Activated CD8-positive, alpha-beta T cell treated with anti-CD3 and anti-CD28 coated beads for 36 hours (primary cell): ENCODE measurements at regions not wholly inside any gene's neighbourhood (a gene's known extent, or its start where the extent isn't known, plus 50 kb on each side); places are given as distances from the start of the nearest gene placed in this dataset.

Experiments
- ATAC-seq: fragments of 200-7000 bp; cut with Tn5 transposase; one replicate; pipeline ENCODE4 v1.10.0; 2021; ENCODE audit warnings: mild to moderate bottlenecking, moderate library complexity
- CTCF ChIA-PET: fragments of 350-600 bp; sonication (Branson Sonifier 250); formaldehyde crosslinking; loops from one replicate; lab custom pipeline; 2021; ENCODE audit warnings: antibody characterized with exemption; lab: Charles Lee
- POLR2A ChIA-PET: fragments of 350-600 bp; sonication (Branson Sonifier 250); formaldehyde crosslinking; loops from one replicate; lab custom pipeline; 2021; ENCODE audit warnings: antibody characterized with exemption; lab: Charles Lee
- DNase-seq: peaks from one replicate; pipeline ENCODE4 v3.0.0-alpha.2; 2020
- H3K27ac Mint-ChIP-seq: one replicate; pipeline ENCODE4 v1.8.0; 2021; ENCODE audit warnings: mild to moderate bottlenecking, mixed read lengths
- H3K27me3 Mint-ChIP-seq: one replicate; pipeline ENCODE4 v1.8.0; 2021; ENCODE audit warnings: mixed read lengths
- H3K36me3 Mint-ChIP-seq: one replicate; pipeline ENCODE4 v1.8.0; 2021; ENCODE audit warnings: low read depth, mixed read lengths
- H3K4me1 Mint-ChIP-seq: one replicate; pipeline ENCODE4 v1.8.0; 2021; ENCODE audit warnings: low read depth, mixed read lengths
- H3K4me3 Mint-ChIP-seq: one replicate; pipeline ENCODE4 v1.8.0; 2021; ENCODE audit warnings: mild to moderate bottlenecking, moderate library complexity, mixed read lengths
- H3K9me3 Mint-ChIP-seq: one replicate; pipeline ENCODE4 v1.8.0; 2021; ENCODE audit warnings: mixed read lengths
- intact Hi-C: fragments of 100-400 bp; cut with micrococcal nuclease; formaldehyde crosslinking; loops from one replicate; pipeline ENCODE4 v1.10.0; 2022
- TF ChIP-seq, protein P1 (sequence below): fragments of 200-600 bp; IDR thresholded peaks from one replicate; pipeline ENCODE4 v1.8.0; 2022; ENCODE audit warnings: antibody characterized with exemption, mild to moderate bottlenecking

DNA sequence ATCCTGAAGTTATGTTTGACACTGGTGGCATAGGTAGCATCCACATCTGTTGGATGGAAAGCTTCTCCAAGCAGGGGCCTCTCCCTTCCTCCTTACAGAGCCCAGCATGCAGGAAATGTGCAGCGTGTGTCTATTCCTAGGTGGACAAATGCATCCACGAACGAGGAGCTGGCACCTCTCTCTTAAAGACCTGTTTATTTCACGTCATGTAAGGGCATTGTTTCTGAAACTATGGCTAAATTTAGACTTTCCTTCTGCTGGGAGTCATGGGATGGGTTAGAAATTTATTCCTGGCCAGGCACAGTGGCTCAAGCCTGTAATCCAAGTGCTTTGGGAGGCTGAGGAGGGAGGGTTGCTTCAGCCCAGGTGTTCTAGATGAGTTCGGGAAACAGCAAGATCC lies 208.4 kb upstream of the SVIL start:
- ATAC-seq (no peak), DNase-seq (no peak)
- Mint-ChIP-seq H3K4me1 (no peaks in the 10 kb centered on the region), H3K36me3 (no peaks in the 10 kb centered on the region), H3K4me3 (no peak overlapping the region), H3K27ac (no peak overlapping the region), H3K9me3 (peaks cover 2% of the 10 kb centered on the region), H3K27me3 (peaks cover 2% of the 10 kb centered on the region)
- CTCF ChIA-PET: no interaction called here
- intact Hi-C loops: no loop called here
- POLR2A ChIA-PET: no interaction called here
- TF ChIP-seq, protein P1, sequence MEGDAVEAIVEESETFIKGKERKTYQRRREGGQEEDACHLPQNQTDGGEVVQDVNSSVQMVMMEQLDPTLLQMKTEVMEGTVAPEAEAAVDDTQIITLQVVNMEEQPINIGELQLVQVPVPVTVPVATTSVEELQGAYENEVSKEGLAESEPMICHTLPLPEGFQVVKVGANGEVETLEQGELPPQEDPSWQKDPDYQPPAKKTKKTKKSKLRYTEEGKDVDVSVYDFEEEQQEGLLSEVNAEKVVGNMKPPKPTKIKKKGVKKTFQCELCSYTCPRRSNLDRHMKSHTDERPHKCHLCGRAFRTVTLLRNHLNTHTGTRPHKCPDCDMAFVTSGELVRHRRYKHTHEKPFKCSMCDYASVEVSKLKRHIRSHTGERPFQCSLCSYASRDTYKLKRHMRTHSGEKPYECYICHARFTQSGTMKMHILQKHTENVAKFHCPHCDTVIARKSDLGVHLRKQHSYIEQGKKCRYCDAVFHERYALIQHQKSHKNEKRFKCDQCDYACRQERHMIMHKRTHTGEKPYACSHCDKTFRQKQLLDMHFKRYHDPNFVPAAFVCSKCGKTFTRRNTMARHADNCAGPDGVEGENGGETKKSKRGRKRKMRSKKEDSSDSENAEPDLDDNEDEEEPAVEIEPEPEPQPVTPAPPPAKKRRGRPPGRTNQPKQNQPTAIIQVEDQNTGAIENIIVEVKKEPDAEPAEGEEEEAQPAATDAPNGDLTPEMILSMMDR: no peak

- CTCF ChIA-PET: no interaction called here
Measured at GRCh38 chr10:29841724-29842649, 207.2 kb upstream of the SVIL start.

DNA sequence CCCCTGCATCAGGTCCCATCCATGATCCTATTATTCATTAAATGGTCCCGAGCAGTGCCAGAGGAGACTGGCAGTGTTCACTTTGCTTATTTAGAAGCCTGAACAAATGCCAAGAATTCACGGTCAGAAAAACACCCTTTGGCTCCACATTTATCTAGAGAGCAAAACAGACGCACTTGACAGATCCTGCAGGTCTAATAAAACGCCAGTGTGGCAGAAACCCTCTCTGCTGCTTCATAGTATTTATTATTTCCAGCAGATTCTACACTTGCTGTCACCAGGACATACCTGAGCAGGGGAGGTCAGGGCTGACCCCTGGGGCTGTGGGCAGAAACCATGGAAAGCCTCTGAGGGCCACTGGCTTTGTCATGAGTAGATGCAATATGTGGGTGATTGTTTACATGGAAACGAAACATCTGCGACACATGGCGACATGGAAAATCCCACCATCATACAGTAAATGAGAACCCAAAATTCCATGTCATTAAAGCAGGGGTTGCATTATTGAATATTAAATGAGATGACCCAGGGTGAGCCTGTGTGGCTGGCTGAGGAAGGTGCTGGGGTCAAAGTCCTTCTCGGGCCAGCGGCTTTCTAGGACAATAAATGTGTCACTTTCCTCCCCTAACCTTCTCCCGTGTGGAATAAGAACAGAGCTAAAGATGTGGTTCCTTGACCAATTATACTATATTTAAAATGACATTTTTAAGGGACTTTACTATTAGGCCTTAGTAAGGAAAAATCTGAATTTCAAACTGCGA lies 205.9 kb upstream of the SVIL start:
- Mint-ChIP-seq H3K27ac (no peak overlapping the region), H3K4me3 (no peak overlapping the region), H3K4me1 (no peaks in the 10 kb centered on the region), H3K9me3 (peaks cover 2% of the 10 kb centered on the region), H3K27me3 (peaks cover 4% of the 10 kb centered on the region), H3K36me3 (no peaks in the 10 kb centered on the region)
- CTCF ChIA-PET: no interaction called here
- intact Hi-C loops: no loop called here
- ATAC-seq: no peak
- TF ChIP-seq, protein P1: no peak
- POLR2A ChIA-PET: no interaction called here
- no peak for DNase-seq

More at GRCh38 chr10:29841724-29842649, 207.2 kb upstream of the SVIL start:
- H3K9me3 Mint-ChIP-seq: peaks cover 2% of the 10 kb centered on the region
- POLR2A ChIA-PET: no interaction called here
- TF ChIP-seq, protein P1: no peak
- H3K4me3 Mint-ChIP-seq: no peak overlapping the region
- peaks cover 4% of the 10 kb centered on the region for H3K27me3 Mint-ChIP-seq
- no peak for ATAC-seq
- DNase-seq: no peak
- H3K4me1 Mint-ChIP-seq: no peaks in the 10 kb centered on the region
- intact Hi-C loops: no loop called here
- H3K36me3 Mint-ChIP-seq: no peaks in the 10 kb centered on the region
- H3K27ac Mint-ChIP-seq: no peak overlapping the region

- H3K36me3 Mint-ChIP-seq: no peaks in the 10 kb centered on the region
- no peak overlapping the region for H3K27ac Mint-ChIP-seq
- CTCF ChIA-PET: no interaction called here
- peaks cover 2% of the 10 kb centered on the region for H3K9me3 Mint-ChIP-seq
- POLR2A ChIA-PET: no interaction called here
- no peaks in the 10 kb centered on the region for H3K4me1 Mint-ChIP-seq
- TF ChIP-seq, protein P1: no peak
- ATAC-seq (no peak), DNase-seq (no peak)
- H3K27me3 Mint-ChIP-seq: peaks cover 1% of the 10 kb centered on the region
- intact Hi-C loops: no loop called here
- H3K4me3 Mint-ChIP-seq: no peak overlapping the region
Measured at GRCh38 chr10:29839826-29840515, 205.2 kb upstream of the SVIL start.
